GM12873 (cell line): ENCODE measurements at regions not wholly inside any gene's neighbourhood (a gene's known extent, or its start where the extent isn't known, plus 50 kb on each side); places are given as distances from the start of the nearest gene placed in this dataset.

Source experiments
- CTCF ChIP-seq: IDR thresholded peaks from 2 replicates; pipeline ENCODE4 v1.5.1; 2012; ENCODE audit warnings: low read depth, mild to moderate bottlenecking, moderate library complexity, low read length, control low read depth; ENCODE audit not compliant: insufficient read depth; ENCODE audit errors: missing control alignments

GRCh38 chr7:3120513-3120912 lies 76.8 kb upstream of the CARD11 start:
- TF ChIP-seq CTCF, result no peak

GRCh38 chr7:3128857-3129490 lies 85.3 kb upstream of the CARD11 start:
- TF ChIP-seq CTCF, result no peak

GRCh38 chr7:3133811-3134385 lies 90.2 kb upstream of the CARD11 start:
- no peak for TF ChIP-seq CTCF

- no peak for TF ChIP-seq CTCF
These were observed 91.1 kb upstream of the CARD11 start for GRCh38 chr7:3134745-3135144.

- no peak for TF ChIP-seq CTCF
These were observed 92.0 kb upstream of the CARD11 start for GRCh38 chr7:3135626-3136025.

- no peak for TF ChIP-seq CTCF
These were observed 94.5 kb upstream of the CARD11 start for GRCh38 chr7:3138206-3138605.

GRCh38 chr7:3138997-3139396 lies 95.3 kb upstream of the CARD11 start:
- TF ChIP-seq CTCF, result no peak
